ENCODE measurements at regions not wholly inside any gene's neighbourhood (a gene's known extent, or its start where the extent isn't known, plus 50 kb on each side); places are given as distances from the start of the nearest gene placed in this dataset.

- TF ChIP-seq POLR2AphosphoS5 (IDR thresholded peaks at IDR 0.05; ENCODE audit: low read depth, low read length) (no peak), SIN3A (IDR thresholded peaks at IDR 0.05; ENCODE audit: borderline replicate concordance, insufficient read depth, low read length) (no peak), REST (IDR thresholded peaks at IDR 0.05; ENCODE audit: insufficient read depth in 1 of 2, low read depth in 2 of 2, low read length in 2 of 2) (no peak)
Measured at GRCh38 chr5:60533789-60534188, 166.2 kb downstream of the DEPDC1B start.
